ENCODE measurements at regions not wholly inside any gene's neighbourhood (a gene's known extent, or its start where the extent isn't known, plus 50 kb on each side); places are given as distances from the start of the nearest gene placed in this dataset.

DNA sequence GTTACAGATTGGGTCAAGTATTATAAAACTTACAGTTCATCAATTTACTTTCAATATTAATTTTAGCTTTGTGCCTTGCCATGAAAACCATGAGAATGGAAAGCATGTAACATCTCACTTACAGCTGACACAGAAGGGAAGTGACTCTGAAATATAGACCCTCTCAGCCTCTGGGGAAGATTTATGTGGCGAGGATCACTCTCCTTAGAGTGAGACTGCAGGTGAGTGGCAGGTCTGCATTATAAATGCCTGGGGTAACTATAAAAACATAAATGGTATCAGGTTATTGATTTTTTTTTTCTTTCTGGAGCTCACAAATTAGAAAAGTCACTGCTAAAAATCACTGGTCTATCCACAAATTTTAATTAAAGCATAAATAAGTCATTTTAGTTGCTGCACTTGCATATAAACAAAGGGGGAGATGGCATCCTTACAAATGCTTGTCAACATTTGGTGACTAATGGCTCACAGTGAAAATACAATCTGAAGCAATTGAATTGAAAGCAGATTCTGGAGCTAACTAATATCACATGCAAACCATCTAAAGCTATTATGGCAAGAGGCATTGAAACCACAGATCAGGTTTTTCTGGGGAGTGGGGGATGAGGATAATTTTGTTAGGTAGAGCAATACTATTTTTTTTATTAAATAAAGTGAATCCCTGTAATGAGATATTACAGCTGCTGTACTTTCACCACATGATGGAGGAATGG lies 200.9 kb downstream of the TM2D1 start:
- Mint-ChIP-seq H3K27ac (no peak overlapping the region), H3K4me3 (no peak overlapping the region), H3K36me3 (ENCODE audit: insufficient read depth in 1 of 3, low read depth in 3 of 3) (no peaks in the 10 kb centered on the region), H3K9me3 (no peaks in the 10 kb centered on the region; a peak in 1 of 5 replicates), H3K27me3 (ENCODE audit: low read depth) (no peaks in the 10 kb centered on the region; the same call in 1 of the 2 replicates), H3K4me1 (no peaks in the 10 kb centered on the region)
- Histone ChIP-seq H2BK15ac (ENCODE audit: low read depth, low read length) (no peak overlapping the region), H4K91ac (ENCODE audit: insufficient read length, low read depth, low read length) (no peak overlapping the region), H3K4me1 (ENCODE audit: insufficient read depth, low read length) (no peaks in the 10 kb centered on the region), H2BK120ac (ENCODE audit: low read depth, low read length, poor library complexity, severe bottlenecking) (no peak overlapping the region), H3K4me2 (ENCODE audit: insufficient read depth, insufficient read length, low read length) (no peak overlapping the region), H3K9ac (ENCODE audit: extremely low read depth, insufficient read length, low read length) (no peak overlapping the region), H3K79me1 (ENCODE audit: insufficient read depth, low read depth, low read length, poor library complexity, severe bottlenecking) (no peaks in the 10 kb centered on the region), H2BK20ac (ENCODE audit: low read depth, low read length, poor library complexity, severe bottlenecking) (no peak overlapping the region), H3K23me2 (ENCODE audit: insufficient read length, low read depth, low read length, poor library complexity, severe bottlenecking) (no peaks in the 10 kb centered on the region), H3K27me3 (ENCODE audit: insufficient read depth, low read length) (no peaks in the 10 kb centered on the region), H4K5ac (ENCODE audit: insufficient read length, low read depth, low read length) (no peak overlapping the region), H4K20me1 (ENCODE audit: control insufficient read depth, insufficient read depth, insufficient read length) (no peaks in the 10 kb centered on the region), H3K14ac (ENCODE audit: insufficient read depth, low read length) (no peak overlapping the region), H2BK12ac (ENCODE audit: insufficient read length, low read depth, low read length) (no peak overlapping the region), H3K79me2 (ENCODE audit: insufficient read depth, low read length) (no peaks in the 10 kb centered on the region), H4K8ac (replicated peaks; ENCODE audit: insufficient read length, low read depth, low read length) (no peak overlapping the region), H3K23ac (ENCODE audit: insufficient read length, low read depth, low read length) (no peak overlapping the region), H3K4ac (ENCODE audit: low read depth, low read length) (no peak overlapping the region), H2AK5ac (ENCODE audit: insufficient read length, low read length) (no peak overlapping the region), H2BK5ac (ENCODE audit: insufficient read length, low read length) (no peak overlapping the region), H3T11ph (ENCODE audit: low read length) (no peak overlapping the region), H2AFZ (ENCODE audit: low read length) (no peak overlapping the region), H3K56ac (ENCODE audit: insufficient read length, low read depth, low read length) (no peak overlapping the region), H3K9me3 (ENCODE audit: control insufficient read depth, low read depth, low read length) (no peaks in the 10 kb centered on the region), H3K27ac (ENCODE audit: insufficient read length, low read depth, low read length) (no peak overlapping the region), H3K18ac (ENCODE audit: insufficient read length, low read depth, low read length) (no peak overlapping the region)
- no peak for DNase-seq
- TF ChIP-seq, protein P1, sequence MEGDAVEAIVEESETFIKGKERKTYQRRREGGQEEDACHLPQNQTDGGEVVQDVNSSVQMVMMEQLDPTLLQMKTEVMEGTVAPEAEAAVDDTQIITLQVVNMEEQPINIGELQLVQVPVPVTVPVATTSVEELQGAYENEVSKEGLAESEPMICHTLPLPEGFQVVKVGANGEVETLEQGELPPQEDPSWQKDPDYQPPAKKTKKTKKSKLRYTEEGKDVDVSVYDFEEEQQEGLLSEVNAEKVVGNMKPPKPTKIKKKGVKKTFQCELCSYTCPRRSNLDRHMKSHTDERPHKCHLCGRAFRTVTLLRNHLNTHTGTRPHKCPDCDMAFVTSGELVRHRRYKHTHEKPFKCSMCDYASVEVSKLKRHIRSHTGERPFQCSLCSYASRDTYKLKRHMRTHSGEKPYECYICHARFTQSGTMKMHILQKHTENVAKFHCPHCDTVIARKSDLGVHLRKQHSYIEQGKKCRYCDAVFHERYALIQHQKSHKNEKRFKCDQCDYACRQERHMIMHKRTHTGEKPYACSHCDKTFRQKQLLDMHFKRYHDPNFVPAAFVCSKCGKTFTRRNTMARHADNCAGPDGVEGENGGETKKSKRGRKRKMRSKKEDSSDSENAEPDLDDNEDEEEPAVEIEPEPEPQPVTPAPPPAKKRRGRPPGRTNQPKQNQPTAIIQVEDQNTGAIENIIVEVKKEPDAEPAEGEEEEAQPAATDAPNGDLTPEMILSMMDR (conservative IDR thresholded peaks at IDR 0.05) = no peak
- no CpG with 5 or more reads among the region's 1 CpG for WGBS (ENCODE audit: extremely low coverage, insufficient read length, low lambda C conversion rate)

Measured in H9 (cell line).